K562 (cell line): ENCODE measurements at regions not wholly inside any gene's neighbourhood (a gene's known extent, or its start where the extent isn't known, plus 50 kb on each side); places are given as distances from the start of the nearest gene placed in this dataset.

ENCODE experiments used
- ATAC-seq: fragments of 200-7000 bp; cut with Tn5 transposase; 3 replicates; pipeline ENCODE4 v1.9.1; 2020; ENCODE audit warnings: moderate library complexity
- BruUV-seq: library from RNA; stranded (reverse); fragments of 400-500 nt; replicated peaks from 2 replicates; lab custom pipeline; 2021; lab: Mats Ljungman, UMichigan
- CTCF ChIA-PET: fragments of 300-600 bp; formaldehyde crosslinking; extraction: SDS; loops from one replicate; lab custom pipeline; 2021; ENCODE audit warnings: low intra/inter-chr PET ratio; lab: Yijun Ruan, JAX
- POLR2A ChIA-PET: fragments of 300-600, 350-650 bp; sonication (Branson Sonifier 250); formaldehyde crosslinking; extraction: SDS; loops from one replicate; lab custom pipeline; 2021; ENCODE audit warnings: antibody characterized with exemption, inconsistent platforms; lab: Yijun Ruan, JAX
- DNase-seq, 4 experiments: peaks; one replicate each; pipeline versions ENCODE4 v3.0.0 to v3.0.0-alpha.2; 2011 to 2018; ENCODE audit warnings: low spot score in 3 of 4, mixed read lengths in 3 of 4; ENCODE audit errors: extremely low read depth in 1 of 4
- FAIRE-seq: peaks from 2 replicates; lab custom pipeline; 2011; peaks lifted over from hg19 to GRCh38; lab: Jason Lieb, UNC
- H2AFZ ChIP-seq: 2 replicates; pipeline ENCODE4 v1.6.0; 2011; ENCODE audit warnings: low read depth, low read length, control low read depth, inconsistent platforms
- H3K27ac ChIP-seq: fragments of 200-600 bp; 3 replicates; pipeline ENCODE4 v1.8.0; 2011; ENCODE audit warnings: low read depth, mild to moderate bottlenecking, control low read depth, inconsistent platforms, low read length, moderate library complexity, mixed read lengths; ENCODE audit errors: extremely low read depth
- H3K27me3 ChIP-seq, 2 experiments: fragments of 300-600 bp in 1 of 2; 2 replicates in 1 of 2; 3 replicates in 1 of 2; pipeline versions ENCODE4 v1.6.0 to v1.8.0; 2011; ENCODE audit warnings: inconsistent platforms in 2 of 2, low read length in 2 of 2, mild to moderate bottlenecking in 1 of 2, mixed read lengths in 1 of 2, moderate library complexity in 1 of 2; ENCODE audit not compliant: control insufficient read depth in 2 of 2, insufficient read depth in 2 of 2
- H3K36me3 ChIP-seq: fragments of 300-600 bp; 3 replicates; pipeline ENCODE4 v1.8.0; 2011; ENCODE audit warnings: mild to moderate bottlenecking, low read length, inconsistent platforms; ENCODE audit not compliant: control insufficient read depth, insufficient read depth
- H3K4me1 ChIP-seq, 2 experiments: fragments of 200-600 bp in 1 of 2; replicated peaks in 1 of 2; 2 replicates in 1 of 2; 3 replicates in 1 of 2; pipeline versions ENCODE4 v1.5.1 to v1.8.0; 2011; ENCODE audit warnings: inconsistent platforms in 2 of 2, low read length in 2 of 2, mild to moderate bottlenecking in 1 of 2, mixed read lengths in 1 of 2, moderate library complexity in 1 of 2; ENCODE audit not compliant: control insufficient read depth in 2 of 2, insufficient read depth in 2 of 2
- H3K4me2 ChIP-seq: 2 replicates; pipeline ENCODE4 v1.6.1; 2011; ENCODE audit warnings: low read length, control low read depth, inconsistent platforms, mixed read lengths; ENCODE audit not compliant: insufficient read depth
- H3K4me3 ChIP-seq: fragments of 200-600 bp; sonication (generic), shearing (Covaris generic); 2 replicates; pipeline ENCODE4 v1.5.1; 2016; ENCODE audit warnings: control low read depth, inconsistent platforms
- H3K79me2 ChIP-seq: fragments of 200-600 bp; 3 replicates; pipeline ENCODE4 v1.8.0; 2011; ENCODE audit warnings: low read length, inconsistent platforms; ENCODE audit not compliant: control insufficient read depth, insufficient read depth
- H3K9ac ChIP-seq, 2 experiments: 2 replicates each; pipeline versions ENCODE4 v1.6.0 to v1.6.1; 2011; ENCODE audit warnings: low read depth in 2 of 2, low read length in 2 of 2, control low read depth in 1 of 2, inconsistent platforms in 1 of 2, mild to moderate bottlenecking in 1 of 2, mixed read lengths in 1 of 2; ENCODE audit not compliant: insufficient read depth in 1 of 2
- H3K9me1 ChIP-seq: one replicate; pipeline ENCODE4 v1.6.0; 2011; ENCODE audit warnings: inconsistent platforms, mild to moderate bottlenecking, low read length, moderate library complexity; ENCODE audit not compliant: control insufficient read depth, insufficient read depth
- H3K9me3 ChIP-seq: replicated peaks from 2 replicates; pipeline ENCODE4 v1.5.1; 2011; ENCODE audit warnings: low read depth, low read length, inconsistent platforms; ENCODE audit not compliant: control insufficient read depth, insufficient read depth
- H4K20me1 ChIP-seq: replicated peaks from 2 replicates; pipeline ENCODE4 v1.6.1; 2011; ENCODE audit warnings: low read length, inconsistent platforms, mixed read lengths; ENCODE audit not compliant: control insufficient read depth, insufficient read depth
- EZH2 ChIP-seq: IDR thresholded peaks from 2 replicates; pipeline ENCODE4 v1.6.1; 2012; ENCODE audit warnings: low read depth, mild to moderate bottlenecking, inconsistent platforms, low read length, borderline replicate concordance
- LCOR ChIP-seq: sonication (generic); formaldehyde crosslinking; IDR thresholded peaks from 2 replicates; pipeline ENCODE4 v1.8.0; 2022; ENCODE audit warnings: mild to moderate bottlenecking, missing genetic modification reagents
- RAD51 ChIP-seq: fragments of 450-650 bp; IDR thresholded peaks from 2 replicates; pipeline ENCODE4 v1.7.1; 2016; ENCODE audit warnings: low read depth, mild to moderate bottlenecking, borderline replicate concordance
- SIRT6 ChIP-seq: IDR thresholded peaks from one replicate; pipeline ENCODE4 v1.6.1; 2012; ENCODE audit warnings: low read depth, mild to moderate bottlenecking, control low read depth, inconsistent platforms, low read length, moderate library complexity
- THRAP3 ChIP-seq: fragments of 450-650 bp; IDR thresholded peaks from 2 replicates; pipeline ENCODE4 v1.6.1; 2016; ENCODE audit warnings: mild to moderate bottlenecking, inconsistent platforms, borderline replicate concordance
- ZNF253 ChIP-seq: fragments of 250-450 bp; sonication (Bioruptor Pico); conservative IDR thresholded peaks from 2 replicates; pipeline ENCODE4 v1.6.1; 2021; ENCODE audit warnings: mild to moderate bottlenecking
- WGBS: fragments of 100-300 bp; shearing (Covaris generic); methylation state at CpG from one replicate; pipeline ENCODE4 v1.1.6; 2016; ENCODE audit warnings: low coverage, mixed read lengths; ENCODE audit not compliant: insufficient coverage; ENCODE audit errors: missing lambda C conversion rate; 5-methylcytosine and 5-hydroxymethylcytosine counted together
- in situ Hi-C: fragments of 300-500 bp; cut with MboI; formaldehyde crosslinking; loops from 4 replicates; pipeline ENCODE4 v1.15.0; 2018; ENCODE audit warnings: inconsistent platforms, mixed read lengths
- intact Hi-C: fragments of 100-400 bp; cut with micrococcal nuclease; formaldehyde crosslinking; loops from 2 replicates; pipeline ENCODE4 v1.14.2; 2022
- TF ChIP-seq, protein P1 (sequence below), 2 experiments: fragments of 450-650 bp; IDR thresholded peaks; 2 replicates each; pipeline ENCODE4 v1.6.1; 2016; ENCODE audit warnings: mild to moderate bottlenecking in 2 of 2, borderline replicate concordance in 1 of 2, low read depth in 1 of 2, moderate library complexity in 1 of 2
- TF ChIP-seq, protein P2 (sequence below), 2 experiments: fragments of 450-650 bp in 1 of 2; sonication (generic) in 1 of 2; formaldehyde crosslinking in 1 of 2; IDR thresholded peaks in 1 of 2; conservative IDR thresholded peaks in 1 of 2; 2 replicates each; pipeline versions ENCODE4 v1.6.1 to v1.8.1; 2016 to 2023; ENCODE audit warnings: mild to moderate bottlenecking in 2 of 2, moderate library complexity in 2 of 2, inconsistent platforms in 1 of 2, missing genetic modification reagents in 1 of 2

DNA sequence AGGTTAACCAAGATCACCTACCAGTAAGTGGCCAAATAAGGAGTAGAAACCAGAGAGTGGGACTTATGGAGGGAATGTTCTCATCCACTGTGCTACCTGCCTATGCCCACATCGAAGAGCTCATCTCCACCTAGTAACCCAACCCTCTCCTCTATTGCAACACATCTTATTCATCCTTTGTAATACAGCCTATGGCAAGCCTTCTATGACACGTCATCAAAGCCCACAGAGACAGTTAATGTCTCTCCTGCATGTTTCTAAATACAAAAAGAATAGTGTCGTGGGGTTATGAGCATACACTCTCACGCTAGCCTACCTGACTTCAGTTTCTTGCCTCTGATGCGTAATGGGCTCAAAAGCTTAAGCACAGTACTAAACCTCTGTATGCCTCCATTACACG is 1158.1 kb upstream of the TENM4 start:
- intact Hi-C loops (no loop called here), in situ Hi-C loops (no loop called here)
- BruUV-seq, result no TSS peak
- WGBS, result 0% methylated on average over 6 of the region's 6 CpGs
- H2AFZ ChIP-seq, result no peak overlapping the region
- ChIA-PET POLR2A (no interaction called here), CTCF (interaction anchor here (0.5 kb wide), 1 partner anchor 205 kb away, joined by 3 read pairs; no protein-coding TSS in a partner anchor)
- ATAC-seq, result no peak
- no peak overlapping the region for H3K9ac ChIP-seq
- no peak overlapping the region for H3K4me2 ChIP-seq
- H3K9me3 ChIP-seq, result no peaks in the 10 kb centered on the region
- H4K20me1 ChIP-seq, result no peaks in the 10 kb centered on the region
- no peaks in the 10 kb centered on the region for H3K79me2 ChIP-seq
- no peak overlapping the region for H3K27ac ChIP-seq
- FAIRE-seq, result no peak
- H3K4me3 ChIP-seq, result no peak overlapping the region
- no peaks in the 10 kb centered on the region for H3K4me1 ChIP-seq
- H3K27me3 ChIP-seq, result no peaks in the 10 kb centered on the region
- H3K9me1 ChIP-seq, result no peaks in the 10 kb centered on the region
- no peaks in the 10 kb centered on the region for H3K36me3 ChIP-seq
- no peak for DNase-seq
- TF ChIP-seq LCOR (CRISPR knock-in tag) (no peak), ZNF253 (CRISPR knock-in tag) (no peak), EZH2 (no peak), RAD51 (no peak), SIRT6 (no peak), THRAP3 (no peak)
- TF ChIP-seq, protein P1, sequence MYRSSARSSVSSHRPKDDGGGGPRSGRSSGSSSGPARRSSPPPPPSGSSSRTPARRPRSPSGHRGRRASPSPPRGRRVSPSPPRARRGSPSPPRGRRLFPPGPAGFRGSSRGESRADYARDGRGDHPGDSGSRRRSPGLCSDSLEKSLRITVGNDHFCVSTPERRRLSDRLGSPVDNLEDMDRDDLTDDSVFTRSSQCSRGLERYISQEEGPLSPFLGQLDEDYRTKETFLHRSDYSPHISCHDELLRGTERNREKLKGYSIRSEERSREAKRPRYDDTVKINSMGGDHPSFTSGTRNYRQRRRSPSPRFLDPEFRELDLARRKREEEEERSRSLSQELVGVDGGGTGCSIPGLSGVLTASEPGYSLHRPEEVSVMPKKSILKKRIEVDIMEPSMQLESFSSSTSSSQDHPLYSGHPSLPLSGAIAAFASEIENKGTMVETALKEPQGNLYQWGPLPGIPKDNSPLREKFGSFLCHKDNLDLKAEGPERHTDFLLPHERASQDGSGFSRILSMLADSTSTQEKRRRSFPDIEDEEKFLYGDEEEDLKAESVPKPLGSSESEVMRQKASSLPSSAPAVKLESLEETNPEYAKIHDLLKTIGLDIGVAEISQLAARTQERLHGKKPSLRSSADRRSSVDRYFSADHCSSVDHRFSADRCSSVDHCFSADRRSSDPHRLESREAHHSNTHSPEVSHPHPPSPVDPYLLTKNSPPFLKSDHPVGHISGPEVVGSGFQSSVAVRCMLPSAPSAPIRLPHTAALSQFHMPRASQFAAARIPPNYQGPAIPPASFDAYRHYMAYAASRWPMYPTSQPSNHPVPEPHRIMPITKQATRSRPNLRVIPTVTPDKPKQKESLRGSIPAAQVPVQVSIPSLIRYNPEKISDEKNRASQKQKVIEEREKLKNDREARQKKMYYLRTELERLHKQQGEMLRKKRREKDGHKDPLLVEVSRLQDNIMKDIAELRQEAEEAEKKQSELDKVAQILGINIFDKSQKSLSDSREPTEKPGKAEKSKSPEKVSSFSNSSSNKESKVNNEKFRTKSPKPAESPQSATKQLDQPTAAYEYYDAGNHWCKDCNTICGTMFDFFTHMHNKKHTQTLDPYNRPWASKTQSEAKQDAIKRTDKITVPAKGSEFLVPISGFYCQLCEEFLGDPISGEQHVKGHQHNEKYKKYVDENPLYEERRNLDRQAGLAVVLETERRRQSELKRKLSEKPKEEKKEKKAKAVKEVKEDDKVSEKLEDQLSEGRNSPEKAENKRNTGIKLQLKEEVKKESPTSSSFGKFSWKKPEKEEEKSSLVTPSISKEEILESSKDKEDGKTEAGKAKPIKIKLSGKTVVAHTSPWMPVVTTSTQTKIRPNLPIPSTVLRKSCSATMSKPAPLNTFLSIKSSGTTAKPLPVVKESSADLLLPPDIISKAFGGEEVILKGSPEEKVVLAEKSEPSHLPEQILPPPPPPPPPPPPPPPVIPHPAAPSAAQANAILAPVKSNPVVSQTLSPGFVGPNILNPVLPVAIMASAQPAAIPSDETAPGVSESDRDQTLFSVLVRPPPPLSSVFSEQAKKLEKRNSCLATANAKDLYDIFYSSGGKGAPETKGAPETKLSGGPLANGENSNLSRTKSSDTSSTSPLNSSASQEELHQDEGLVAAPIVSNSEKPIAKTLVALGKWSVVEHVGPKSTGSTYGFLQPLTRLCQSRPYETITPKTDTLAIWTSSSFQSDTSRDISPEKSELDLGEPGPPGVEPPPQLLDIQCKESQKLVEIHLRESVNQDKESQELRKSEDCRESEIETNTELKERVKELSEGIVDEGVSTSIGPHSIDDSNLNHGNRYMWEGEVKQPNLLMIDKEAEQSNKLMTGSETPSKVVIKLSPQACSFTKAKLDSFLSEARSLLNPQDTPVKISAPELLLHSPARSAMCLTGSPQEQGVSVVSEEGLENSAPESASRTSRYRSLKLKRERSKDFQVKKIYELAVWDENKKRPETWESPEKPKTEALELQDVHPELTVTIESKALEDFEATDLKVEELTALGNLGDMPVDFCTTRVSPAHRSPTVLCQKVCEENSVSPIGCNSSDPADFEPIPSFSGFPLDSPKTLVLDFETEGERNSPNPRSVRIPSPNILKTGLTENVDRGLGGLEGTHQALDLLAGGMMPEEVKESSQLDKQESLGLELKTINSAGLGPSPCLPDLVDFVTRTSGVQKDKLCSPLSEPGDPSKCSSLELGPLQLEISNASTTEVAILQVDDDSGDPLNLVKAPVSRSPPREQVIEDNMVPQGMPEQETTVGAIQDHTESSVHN (IDR thresholded peaks at IDR 0.05; ENCODE audit: borderline replicate concordance in 1 of 2, low read depth in 1 of 2), result no peak
- TF ChIP-seq, protein P2, sequence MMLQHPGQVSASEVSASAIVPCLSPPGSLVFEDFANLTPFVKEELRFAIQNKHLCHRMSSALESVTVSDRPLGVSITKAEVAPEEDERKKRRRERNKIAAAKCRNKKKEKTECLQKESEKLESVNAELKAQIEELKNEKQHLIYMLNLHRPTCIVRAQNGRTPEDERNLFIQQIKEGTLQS (IDR thresholded peaks at IDR 0.05), result no peak
- TF ChIP-seq, protein P2 (CRISPR knock-in tag; conservative IDR thresholded peaks at IDR 0.05), result no peak
